H1 (cell line): ENCODE measurements at regions not wholly inside any gene's neighbourhood (a gene's known extent, or its start where the extent isn't known, plus 50 kb on each side); places are given as distances from the start of the nearest gene placed in this dataset.

Source experiments
- CTCF ChIA-PET: fragments of 300-600 bp; sonication (Branson Sonifier 250); formaldehyde crosslinking; loops from one replicate; lab custom pipeline; 2021; ENCODE audit not compliant: partially characterized antibody; lab: Charles Lee
- POLR2A ChIA-PET: fragments of 300-600 bp; sonication (Branson Sonifier 250); formaldehyde crosslinking; loops from one replicate; lab custom pipeline; 2021; ENCODE audit warnings: inconsistent platforms; ENCODE audit not compliant: partially characterized antibody; lab: Charles Lee
- DNase-seq, 2 experiments: peaks; one replicate each; pipeline versions ENCODE4 v3.0.0 to v3.0.0-alpha.2; 2010 to 2022; ENCODE audit warnings: low spot score in 2 of 2, low read depth in 1 of 2, mixed read lengths in 1 of 2
- FAIRE-seq: peaks from 2 replicates; lab custom pipeline; 2011; peaks lifted over from hg19 to GRCh38; lab: Jason Lieb, UNC
- H2AFZ ChIP-seq: 2 replicates; pipeline ENCODE4 v1.8.1; 2012; ENCODE audit warnings: low read length, inconsistent platforms
- H2AK5ac ChIP-seq: 2 replicates; pipeline ENCODE4 v1.6.1; 2013; ENCODE audit warnings: low read depth, low read length
- H2BK120ac ChIP-seq: replicated peaks from 2 replicates; pipeline ENCODE3; 2013; ENCODE audit warnings: low read depth, low read length, inconsistent platforms
- H2BK12ac ChIP-seq: 2 replicates; pipeline ENCODE4 v1.6.1; 2013; ENCODE audit warnings: low read depth, low read length
- H2BK15ac ChIP-seq: 2 replicates; pipeline ENCODE4 v1.6.1; 2013; ENCODE audit warnings: low read length
- H2BK20ac ChIP-seq: 2 replicates; pipeline ENCODE4 v1.6.1; 2013; ENCODE audit warnings: low read length
- H2BK5ac ChIP-seq: 2 replicates; pipeline ENCODE4 v1.6.1; 2013; ENCODE audit warnings: low read depth, low read length
- H3K14ac ChIP-seq: 2 replicates; pipeline ENCODE4 v1.6.1; 2013; ENCODE audit warnings: inconsistent platforms; ENCODE audit not compliant: insufficient read length
- H3K18ac ChIP-seq: 2 replicates; pipeline ENCODE4 v1.6.1; 2013; ENCODE audit warnings: low read length; ENCODE audit errors: extremely low read depth
- H3K23ac ChIP-seq: 2 replicates; pipeline ENCODE4 v1.6.1; 2013; ENCODE audit warnings: inconsistent platforms; ENCODE audit not compliant: insufficient read length
- H3K23me2 ChIP-seq: 2 replicates; pipeline ENCODE4 v1.6.1; 2013; ENCODE audit warnings: low read depth, low read length
- H3K27ac ChIP-seq: 2 replicates; pipeline ENCODE4 v1.6.1; 2011; ENCODE audit warnings: low read depth, low read length, inconsistent platforms
- H3K27me3 ChIP-seq, 4 experiments: replicated peaks in 1 of 4; 1 replicate in 1 of 4; 2 replicates in 3 of 4; pipeline versions ENCODE4 v1.6.1 to v1.8.1; 2011 to 2013; ENCODE audit warnings: low read length in 3 of 4, mild to moderate bottlenecking in 3 of 4, inconsistent platforms in 2 of 4, mixed read lengths in 2 of 4, moderate library complexity in 1 of 4; ENCODE audit not compliant: control insufficient read depth in 3 of 4, insufficient read depth in 3 of 4; ENCODE audit errors: extremely low read depth in 1 of 4
- H3K36me3 ChIP-seq, 4 experiments: 2 replicates each; pipeline versions ENCODE4 v1.6.1 to v1.8.1; 2011 to 2013; ENCODE audit warnings: mild to moderate bottlenecking in 4 of 4, low read length in 3 of 4, moderate library complexity in 2 of 4, control low read depth in 1 of 4, inconsistent platforms in 1 of 4; ENCODE audit not compliant: insufficient read depth in 4 of 4, control insufficient read depth in 2 of 4
- H3K4ac ChIP-seq: replicated peaks from 2 replicates; pipeline ENCODE3; 2013; ENCODE audit warnings: low read length, low read depth, mixed read lengths, inconsistent platforms; ENCODE audit not compliant: insufficient read length
- H3K4me1 ChIP-seq, 4 experiments: replicated peaks in 1 of 4; 1 replicate in 1 of 4; 2 replicates in 3 of 4; pipeline versions ENCODE4 v1.6.1 to v1.8.1; 2011 to 2013; ENCODE audit warnings: low read length in 3 of 4, inconsistent platforms in 2 of 4, mixed read lengths in 1 of 4; ENCODE audit not compliant: insufficient read depth in 4 of 4, control insufficient read depth in 3 of 4
- H3K4me2 ChIP-seq, 2 experiments: 2 replicates each; pipeline versions ENCODE4 v1.6.1 to v1.8.1; 2011 to 2013; ENCODE audit warnings: low read depth in 2 of 2, low read length in 2 of 2, control low read depth in 1 of 2, inconsistent platforms in 1 of 2, mild to moderate bottlenecking in 1 of 2; ENCODE audit not compliant: insufficient read depth in 1 of 2
- H3K4me3 ChIP-seq, 4 experiments: fragments of 200-600, 300-600 bp in 1 of 4; sonication (generic), shearing (Covaris generic), sonication (Bioruptor Twin) in 1 of 4; 2 replicates each; pipeline versions ENCODE4 v1.5.1 to v1.8.1; 2011 to 2016; ENCODE audit warnings: low read length in 4 of 4, low read depth in 3 of 4, control low read depth in 2 of 4, inconsistent platforms in 2 of 4, mild to moderate bottlenecking in 2 of 4, mixed read lengths in 1 of 4, moderate library complexity in 1 of 4; ENCODE audit not compliant: insufficient read depth in 2 of 4; ENCODE audit errors: extremely low read depth in 1 of 4
- H3K56ac ChIP-seq: replicated peaks from 2 replicates; pipeline ENCODE3; 2013; ENCODE audit warnings: low read depth, mild to moderate bottlenecking, mixed read lengths, low read length, inconsistent platforms; ENCODE audit not compliant: insufficient read length
- H3K79me1 ChIP-seq: 2 replicates; pipeline ENCODE4 v1.6.1; 2013; ENCODE audit warnings: low read depth, low read length, control low read depth
- H3K79me2 ChIP-seq, 2 experiments: 2 replicates each; pipeline versions ENCODE4 v1.6.1 to v1.8.1; 2012 to 2013; ENCODE audit warnings: low read length in 2 of 2, mild to moderate bottlenecking in 2 of 2, inconsistent platforms in 1 of 2; ENCODE audit not compliant: insufficient read depth in 2 of 2, control insufficient read depth in 1 of 2
- H3K9ac ChIP-seq, 4 experiments: replicated peaks in 1 of 4; 1 replicate in 1 of 4; 2 replicates in 3 of 4; pipeline versions ENCODE4 v1.6.1 to v1.8.1; 2011 to 2013; ENCODE audit warnings: low read depth in 3 of 4, low read length in 3 of 4, control low read depth in 2 of 4, mild to moderate bottlenecking in 2 of 4, moderate library complexity in 2 of 4, inconsistent platforms in 1 of 4; ENCODE audit errors: extremely low read depth in 1 of 4
- H3K9me3 ChIP-seq, 2 experiments: 2 replicates each; pipeline versions ENCODE4 v1.6.1 to v1.8.1; 2012 to 2013; ENCODE audit warnings: mild to moderate bottlenecking in 2 of 2, moderate library complexity in 2 of 2, control low read depth in 1 of 2, inconsistent platforms in 1 of 2, low read depth in 1 of 2, low read length in 1 of 2, mixed read lengths in 1 of 2; ENCODE audit not compliant: insufficient read depth in 2 of 2
- H4K20me1 ChIP-seq, 2 experiments: replicated peaks in 1 of 2; 2 replicates each; pipeline versions ENCODE3 to v1.8.1; 2011 to 2013; ENCODE audit warnings: inconsistent platforms in 2 of 2, low read length in 2 of 2, mild to moderate bottlenecking in 1 of 2; ENCODE audit not compliant: insufficient read depth in 2 of 2, control insufficient read depth in 1 of 2
- H4K5ac ChIP-seq: 2 replicates; pipeline ENCODE4 v1.6.1; 2013; ENCODE audit warnings: low read length, low read depth, mixed read lengths, inconsistent platforms; ENCODE audit not compliant: insufficient read length
- H4K8ac ChIP-seq: 2 replicates; pipeline ENCODE4 v1.8.0; 2013; ENCODE audit warnings: mild to moderate bottlenecking, moderate library complexity, low read length, inconsistent platforms; ENCODE audit not compliant: insufficient read depth; ENCODE audit errors: extremely low read depth
- H4K91ac ChIP-seq: replicated peaks from 2 replicates; pipeline ENCODE3; 2013; ENCODE audit warnings: low read length, mixed read lengths, inconsistent platforms; ENCODE audit not compliant: insufficient read length
- KDM1A ChIP-seq: fragments of 200-600, 300-600 bp; sonication (generic); IDR thresholded peaks from 2 replicates; pipeline ENCODE4 v1.7.1; 2016; ENCODE audit warnings: mild to moderate bottlenecking, low read length, borderline replicate concordance
- WGBS, 2 experiments: shearing (Covaris generic) in 1 of 2; methylation state at CpG; one replicate each; pipeline versions ENCODE4 v1.1.6 to v1.1.7; 2013 to 2015; ENCODE audit warnings: low lambda C conversion rate in 2 of 2, mixed read lengths in 2 of 2, inconsistent platforms in 1 of 2, low coverage in 1 of 2, missing lambda C conversion rate in 1 of 2; ENCODE audit not compliant: insufficient replicate concordance in 2 of 2, insufficient coverage in 1 of 2, insufficient read length in 1 of 2; ENCODE audit errors: extremely low coverage in 1 of 2, missing lambda C conversion rate in 1 of 2; 5-methylcytosine and 5-hydroxymethylcytosine counted together

DNA sequence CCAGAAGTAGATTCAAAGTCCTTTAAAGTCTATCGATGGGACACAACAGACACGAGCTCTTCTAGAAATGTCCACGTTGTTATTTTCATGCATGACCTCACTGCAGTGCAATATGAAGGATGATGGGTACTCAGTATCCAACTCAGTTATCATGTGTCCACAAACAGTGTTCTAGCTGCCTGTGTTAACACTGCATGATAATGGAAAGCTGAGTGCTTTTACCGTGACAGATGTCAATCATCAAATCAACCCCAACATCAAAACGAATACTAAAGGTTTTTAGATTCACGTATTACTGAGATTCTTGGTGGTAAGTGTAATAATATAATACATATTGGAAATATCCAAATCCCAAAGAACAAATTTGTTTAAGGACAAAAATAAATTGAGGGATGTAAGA, 394.8 kb upstream of the TENM3 start:
- DNase-seq (no peak), FAIRE-seq (peak; percentile 24)
- Histone ChIP-seq H3K79me1 (no peaks in the 10 kb centered on the region), H3K9me3 (no peaks in the 10 kb centered on the region), H3K79me2 (no peaks in the 10 kb centered on the region), H2BK5ac (no peak overlapping the region), H3K4ac (no peak overlapping the region), H3K4me2 (no peak overlapping the region), H2BK12ac (no peak overlapping the region), H4K20me1 (no peaks in the 10 kb centered on the region), H2BK120ac (no peak overlapping the region), H2BK20ac (no peak overlapping the region), H4K91ac (no peak overlapping the region), H3K27me3 (no peaks in the 10 kb centered on the region), H3K56ac (no peak overlapping the region), H3K27ac (no peak overlapping the region), H3K23ac (no peak overlapping the region), H3K4me1 (no peaks in the 10 kb centered on the region), H3K18ac (no peak overlapping the region), H4K5ac (no peak overlapping the region), H3K9ac (no peak overlapping the region), H2AK5ac (no peak overlapping the region), H3K4me3 (no peak overlapping the region), H3K14ac (no peak overlapping the region), H2BK15ac (no peak overlapping the region), H3K23me2 (peaks cover 3% of the 10 kb centered on the region; the same call in 1 of the 2 replicates), H4K8ac (no peak overlapping the region), H2AFZ (no peak overlapping the region), H3K36me3 (no peaks in the 10 kb centered on the region)
- CTCF ChIA-PET, result no interaction called here
- 89% methylated on average over 6 of the region's 6 CpGs; no CpG with 5 or more reads in 1 of the 2 experiments for WGBS, 2 experiments
- POLR2A ChIA-PET, result no interaction called here
- no peak for TF ChIP-seq KDM1A
